GM08714 (cell line): ENCODE measurements at regions not wholly inside any gene's neighbourhood (a gene's known extent, or its start where the extent isn't known, plus 50 kb on each side); places are given as distances from the start of the nearest gene placed in this dataset.
"Not testable (repeated sequence)": the region's sequence is repeated elsewhere in the genome, so short reads cannot be mapped to it uniquely, and the experiment has no call there.

Experiments used
- H3K4me3 ChIP-seq: fragments of 200-500 bp; sonication (Bioruptor generic); 2 replicates; pipeline ENCODE4 v1.5.1; 2014; ENCODE audit warnings: mild to moderate bottlenecking, low read length, inconsistent platforms
- ZNF274 ChIP-seq: IDR thresholded peaks from 2 replicates; pipeline ENCODE4 v1.6.1; 2012; ENCODE audit warnings: mild to moderate bottlenecking, low read depth, low read length

- TF ChIP-seq ZNF274, result no peak
- no peak overlapping the region for H3K4me3 ChIP-seq
These were observed 80.6 kb downstream of the TEX35 start for GRCh38 chr1:178593515-178593914.

- H3K4me3 ChIP-seq, result no peak overlapping the region
- no peak for TF ChIP-seq ZNF274
These were observed 81.2 kb downstream of the TEX35 start for GRCh38 chr1:178594133-178594532.

GRCh38 chr1:178595491-178595890 is 82.6 kb downstream of the TEX35 start:
- no peak for TF ChIP-seq ZNF274
- no peak overlapping the region for H3K4me3 ChIP-seq

- no peak for TF ChIP-seq ZNF274
- no peak overlapping the region for H3K4me3 ChIP-seq
These were observed 86.2 kb downstream of the TEX35 start for GRCh38 chr1:178599087-178599486.

- no peak for TF ChIP-seq ZNF274
These were observed 86.8 kb downstream of the TEX35 start for GRCh38 chr1:178599745-178600144.

GRCh38 chr1:178603926-178604325 is 91.0 kb downstream of the TEX35 start:
- no peak overlapping the region for H3K4me3 ChIP-seq
- no peak for TF ChIP-seq ZNF274

More at GRCh38 chr1:178599745-178600144, 86.8 kb downstream of the TEX35 start:
- no peak overlapping the region for H3K4me3 ChIP-seq

GRCh38 chr1:178606839-178607238 is 93.9 kb downstream of the TEX35 start:
- TF ChIP-seq ZNF274, result no peak
- H3K4me3 ChIP-seq, result no peak overlapping the region

- no peak for TF ChIP-seq ZNF274
These were observed 95.0 kb downstream of the TEX35 start for GRCh38 chr1:178607718-178608408.

GRCh38 chr1:178609015-178609414 is 96.1 kb downstream of the TEX35 start:
- TF ChIP-seq ZNF274, result no peak
- H3K4me3 ChIP-seq, result no peak overlapping the region

More at GRCh38 chr1:178607718-178608408, 95.0 kb downstream of the TEX35 start:
- peak overlapping the region; percentile 3; the same call in 1 of the 2 replicates for H3K4me3 ChIP-seq

GRCh38 chr1:178610690-178611410 is 97.9 kb downstream of the TEX35 start:
- H3K4me3 ChIP-seq, result not testable (repeated sequence)

GRCh38 chr1:178612261-178612660 is 99.4 kb downstream of the TEX35 start:
- no peak overlapping the region for H3K4me3 ChIP-seq
- no peak for TF ChIP-seq ZNF274

GRCh38 chr1:178613271-178613945 is 100.5 kb downstream of the TEX35 start:
- TF ChIP-seq ZNF274, result no peak
- H3K4me3 ChIP-seq, result no peak overlapping the region

GRCh38 chr1:178614286-178614685 is 101.4 kb downstream of the TEX35 start:
- H3K4me3 ChIP-seq, result no peak overlapping the region
- no peak for TF ChIP-seq ZNF274

- H3K4me3 ChIP-seq, result no peak overlapping the region
- no peak for TF ChIP-seq ZNF274
These were observed 105.8 kb upstream of the RALGPS2 start for GRCh38 chr1:178619042-178619927.
